Spleen (tissue), 7 donors: ENCODE measurements at regions not wholly inside any gene's neighbourhood (a gene's known extent, or its start where the extent isn't known, plus 50 kb on each side); places are given as distances from the start of the nearest gene placed in this dataset.

Experiments used
- POLR2A ChIP-seq, 3 donors: fragments of 450-650 bp; IDR thresholded peaks; one replicate each; pipeline ENCODE4 v1.5.1; 2017; ENCODE audit warnings: antibody characterized with exemption in 3 of 3, mild to moderate bottlenecking in 1 of 3
- POLR2AphosphoS5 ChIP-seq, 3 donors: sonication (generic); formaldehyde crosslinking; IDR thresholded peaks; one replicate each; pipeline ENCODE4 v1.5.1; 2017; ENCODE audit warnings: antibody characterized with exemption in 3 of 3
- TF ChIP-seq, protein P1 (sequence below), 11 experiments: fragments of 200-600 bp in 7 of 11; fragments of 450-650 bp in 4 of 11; sonication (generic) in 4 of 11; IDR thresholded peaks in 8 of 11; conservative IDR thresholded peaks in 3 of 11; 1 replicate in 7 of 11; 2 replicates in 4 of 11; pipeline versions ENCODE4 v1.4.0 to v1.8.0; 2016 to 2021; ENCODE audit warnings: antibody characterized with exemption in 11 of 11, inconsistent platforms in 4 of 11, mild to moderate bottlenecking in 1 of 11
- donor health status: DM: no; HTN: no; CAD: no; lungs with moderate emphysema.
- donor health status: DM: no; HTN: no; CAD: no.
- donor health status: DM: no; HTN: no; CAD: no.

DNA sequence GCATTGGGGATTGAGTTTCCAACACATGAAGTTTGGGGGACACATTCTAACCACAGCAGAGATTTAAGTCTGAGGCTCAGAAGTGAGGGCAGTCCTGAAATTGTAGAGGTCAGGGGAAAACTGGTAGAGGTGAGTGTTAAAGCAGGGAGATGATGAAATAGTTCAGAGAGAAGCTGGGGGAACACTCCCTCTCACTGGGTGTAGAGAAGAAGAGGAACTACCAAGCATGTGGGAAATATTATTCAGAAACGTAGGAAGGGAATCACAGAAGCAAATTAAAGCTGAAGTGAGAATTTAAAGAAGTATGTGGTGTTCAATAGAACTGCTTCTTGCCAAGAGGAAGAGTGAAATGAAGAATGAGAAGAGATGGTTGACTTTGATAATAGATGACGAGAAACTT lies 121.5 kb upstream of the FAM3C start:
- no peak for TF ChIP-seq POLR2A (IDR thresholded peaks at IDR 0.05)
- TF ChIP-seq, protein P1, sequence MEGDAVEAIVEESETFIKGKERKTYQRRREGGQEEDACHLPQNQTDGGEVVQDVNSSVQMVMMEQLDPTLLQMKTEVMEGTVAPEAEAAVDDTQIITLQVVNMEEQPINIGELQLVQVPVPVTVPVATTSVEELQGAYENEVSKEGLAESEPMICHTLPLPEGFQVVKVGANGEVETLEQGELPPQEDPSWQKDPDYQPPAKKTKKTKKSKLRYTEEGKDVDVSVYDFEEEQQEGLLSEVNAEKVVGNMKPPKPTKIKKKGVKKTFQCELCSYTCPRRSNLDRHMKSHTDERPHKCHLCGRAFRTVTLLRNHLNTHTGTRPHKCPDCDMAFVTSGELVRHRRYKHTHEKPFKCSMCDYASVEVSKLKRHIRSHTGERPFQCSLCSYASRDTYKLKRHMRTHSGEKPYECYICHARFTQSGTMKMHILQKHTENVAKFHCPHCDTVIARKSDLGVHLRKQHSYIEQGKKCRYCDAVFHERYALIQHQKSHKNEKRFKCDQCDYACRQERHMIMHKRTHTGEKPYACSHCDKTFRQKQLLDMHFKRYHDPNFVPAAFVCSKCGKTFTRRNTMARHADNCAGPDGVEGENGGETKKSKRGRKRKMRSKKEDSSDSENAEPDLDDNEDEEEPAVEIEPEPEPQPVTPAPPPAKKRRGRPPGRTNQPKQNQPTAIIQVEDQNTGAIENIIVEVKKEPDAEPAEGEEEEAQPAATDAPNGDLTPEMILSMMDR (IDR thresholded peaks at IDR 0.05 in 8 of 11, conservative IDR thresholded peaks at IDR 0.05 in 3 of 11): no peak
- no peak for TF ChIP-seq POLR2AphosphoS5 (IDR thresholded peaks at IDR 0.05)
